GM19043 (cell line): ENCODE measurements at regions not wholly inside any gene's neighbourhood (a gene's known extent, or its start where the extent isn't known, plus 50 kb on each side); places are given as distances from the start of the nearest gene placed in this dataset.
"Not testable (repeated sequence)": the region's sequence is repeated elsewhere in the genome, so short reads cannot be mapped to it uniquely, and the experiment has no call there.

Experiments
- ATAC-seq: cut with Tn5 transposase; IDR thresholded peaks from one replicate; pipeline ENCODE4 v1.9.1; 2021; ENCODE audit warnings: low read depth; ENCODE audit not compliant: unreplicated experiment

DNA sequence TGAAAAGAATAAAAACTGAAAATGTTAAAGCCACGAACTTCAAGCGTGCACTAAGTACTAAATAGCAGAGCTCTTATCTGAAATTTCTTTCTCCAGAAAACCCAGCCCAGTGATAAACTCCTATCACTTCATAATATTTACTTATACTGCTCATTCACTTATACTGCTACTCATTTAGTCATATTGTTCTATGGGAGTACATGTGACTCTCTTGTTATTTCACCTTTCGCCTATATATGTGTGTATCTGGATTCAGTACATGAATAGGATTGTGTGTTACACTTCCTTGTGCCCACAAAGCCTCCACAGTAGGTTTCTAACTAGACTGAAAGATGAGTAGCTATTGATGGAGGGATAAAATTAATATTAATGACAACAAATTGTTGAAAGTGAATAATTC, 526.8 kb upstream of the GRAMD2B start:
- no peak for ATAC-seq

- ATAC-seq = no peak
These were observed 526.1 kb upstream of the GRAMD2B start for GRCh38 chr5:125897089-125897488.

DNA sequence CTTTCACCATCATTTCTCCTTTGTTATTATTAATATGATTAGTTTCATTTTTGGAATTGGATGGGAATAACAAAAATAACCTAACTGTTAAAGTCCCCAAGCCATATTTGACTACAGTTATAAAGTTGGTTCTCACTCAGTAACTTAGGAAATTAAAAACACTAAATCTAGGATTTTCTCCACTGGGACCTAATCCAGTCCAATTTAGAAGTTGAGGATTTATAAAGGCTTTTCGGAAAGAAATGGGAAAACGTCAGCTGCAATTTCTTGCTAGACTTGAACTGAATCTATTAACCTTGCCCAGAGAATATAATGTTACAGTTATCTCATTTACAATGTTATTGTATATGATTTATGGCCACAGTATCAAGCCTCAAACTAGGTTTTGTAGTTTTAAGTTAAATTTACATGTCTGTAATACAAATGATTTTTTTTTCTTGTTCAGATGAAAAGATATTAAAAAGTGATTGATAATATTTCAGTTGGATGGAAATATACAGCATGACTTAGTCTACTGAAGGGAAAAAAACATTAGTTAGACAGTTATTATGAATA, 524.3 kb upstream of the GRAMD2B start:
- ATAC-seq = no peak

GRCh38 chr5:125912028-125912427, 511.2 kb upstream of the GRAMD2B start:
- no peak for ATAC-seq

- ATAC-seq = no peak
These were observed 510.0 kb upstream of the GRAMD2B start for GRCh38 chr5:125913200-125913599.

DNA sequence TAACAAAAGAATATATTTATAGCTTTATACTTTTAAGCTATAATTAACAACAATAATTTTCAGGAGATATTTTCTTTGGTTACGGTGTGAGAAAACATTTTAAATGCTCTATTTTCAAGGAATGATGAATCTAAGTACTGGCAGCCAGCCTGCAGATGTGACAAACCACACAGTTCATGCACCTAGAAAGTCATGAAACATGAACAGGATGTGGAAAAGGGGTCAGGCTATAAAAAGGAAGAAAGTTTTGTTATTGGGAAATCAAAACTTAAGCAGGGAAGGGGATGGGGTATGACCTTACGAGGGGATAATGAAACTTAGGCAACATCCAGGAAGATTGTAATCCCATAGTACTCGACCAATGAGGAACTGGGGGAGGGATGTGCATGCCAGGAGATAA, 508.7 kb upstream of the GRAMD2B start:
- ATAC-seq = no peak

DNA sequence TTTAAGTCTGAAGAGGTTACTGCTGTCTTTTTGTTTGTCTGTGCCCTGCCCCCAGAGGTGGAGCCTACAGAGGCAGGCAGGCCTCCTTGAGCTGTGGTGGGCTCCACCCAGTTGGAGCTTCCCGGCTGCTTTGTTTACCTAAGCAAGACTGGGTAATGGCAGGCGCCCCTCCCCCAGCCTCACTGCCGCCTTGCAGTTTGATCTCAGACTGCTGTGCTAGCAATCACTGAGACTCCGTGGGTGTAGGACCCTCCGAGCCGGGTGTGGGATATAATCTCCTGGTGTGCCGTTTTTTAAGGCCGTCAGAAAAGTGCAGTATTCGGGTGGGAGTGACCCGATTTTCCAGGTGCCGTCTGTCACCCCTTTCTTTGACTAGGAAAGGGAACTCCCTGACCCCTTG, 499.3 kb upstream of the GRAMD2B start:
- ATAC-seq = not testable (repeated sequence)

- no peak for ATAC-seq
These were observed 497.0 kb upstream of the GRAMD2B start for GRCh38 chr5:125926172-125926571.

DNA sequence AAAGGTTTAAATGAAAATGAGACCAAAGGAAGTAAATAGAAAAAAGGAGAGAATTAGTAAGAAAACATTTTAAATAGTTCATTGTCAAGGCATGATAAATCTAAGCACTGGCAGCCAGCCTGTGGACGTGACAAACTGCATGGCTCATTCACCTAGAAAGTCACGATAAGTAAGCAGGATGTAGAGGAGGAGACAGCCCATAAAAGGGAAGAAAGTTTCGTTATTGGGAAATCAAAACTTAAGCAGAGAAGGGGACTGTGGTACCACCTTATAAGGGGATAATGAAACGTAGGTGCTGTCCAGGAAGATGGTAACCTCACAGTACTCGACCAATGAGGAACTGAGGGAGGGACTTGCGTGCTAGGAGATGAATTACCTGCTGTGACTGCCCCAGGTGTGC, 494.5 kb upstream of the GRAMD2B start:
- no peak for ATAC-seq

DNA sequence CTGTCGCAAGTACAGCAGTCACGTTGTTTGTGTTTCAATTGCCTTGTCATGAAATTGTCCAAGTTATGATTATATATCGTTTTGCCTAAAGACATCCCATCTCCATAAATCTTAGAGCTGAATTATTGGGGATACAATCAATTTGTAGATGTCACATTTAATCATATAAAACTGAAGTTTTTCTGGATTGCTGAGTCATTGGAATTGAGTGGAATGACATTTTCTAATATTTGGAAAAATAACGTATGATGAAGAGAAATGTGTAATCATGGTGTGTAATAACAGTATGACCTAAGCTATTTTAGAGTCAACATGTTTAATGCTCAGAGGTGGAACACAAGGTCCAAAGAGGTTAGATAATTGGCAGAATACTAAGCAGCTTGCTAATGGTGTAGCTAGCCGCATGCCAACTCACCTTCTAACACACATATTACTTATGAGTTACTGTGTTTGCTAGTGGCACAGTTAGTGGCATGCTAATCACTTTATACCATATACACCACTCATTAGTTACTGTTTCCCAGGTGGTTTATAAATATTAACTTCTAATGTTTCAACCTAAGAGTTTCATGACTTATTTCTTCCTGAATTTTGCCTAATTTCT, 473.1 kb upstream of the GRAMD2B start:
- no peak for ATAC-seq

- ATAC-seq = peak; percentile 100
These were observed 462.1 kb upstream of the GRAMD2B start for GRCh38 chr5:125961150-125961549.

DNA sequence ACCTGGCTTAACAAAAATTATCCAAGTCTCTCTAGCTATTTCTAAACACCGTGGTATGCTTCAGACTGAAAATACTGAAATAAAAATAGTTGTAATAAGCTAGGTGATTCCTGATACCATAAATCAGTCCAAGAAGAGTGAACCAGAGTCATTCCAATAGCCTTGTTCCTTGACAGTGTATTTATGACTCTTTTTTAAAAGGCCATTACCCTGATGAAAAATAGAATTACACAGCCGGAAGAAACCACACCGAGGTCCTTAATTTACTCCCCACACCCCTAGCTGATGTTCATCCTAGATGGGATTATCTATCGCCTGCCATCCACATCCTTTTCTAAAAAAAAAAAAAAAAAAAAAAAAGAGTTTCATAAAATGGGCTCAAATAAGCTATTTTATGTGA, 457.6 kb upstream of the GRAMD2B start:
- no peak for ATAC-seq

DNA sequence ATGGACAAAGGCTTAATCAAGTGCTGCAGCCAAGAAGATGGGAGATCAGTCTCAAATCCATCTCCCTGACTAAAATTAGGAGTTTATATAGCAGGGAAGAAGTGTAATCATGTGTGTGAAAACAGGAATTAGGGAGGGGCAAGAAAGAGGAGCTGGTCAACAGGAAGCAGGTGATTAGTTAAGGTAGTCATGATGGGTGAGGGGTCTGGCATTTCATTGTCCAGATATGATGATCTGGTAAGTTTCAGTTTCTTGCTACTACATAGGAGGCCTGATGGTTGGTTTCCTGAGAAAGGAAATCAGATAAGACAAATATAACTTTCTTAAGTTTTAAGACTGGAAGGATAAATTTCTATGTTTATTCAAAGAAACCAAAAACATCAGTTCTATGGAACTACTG, 455.6 kb upstream of the GRAMD2B start:
- no peak for ATAC-seq

DNA sequence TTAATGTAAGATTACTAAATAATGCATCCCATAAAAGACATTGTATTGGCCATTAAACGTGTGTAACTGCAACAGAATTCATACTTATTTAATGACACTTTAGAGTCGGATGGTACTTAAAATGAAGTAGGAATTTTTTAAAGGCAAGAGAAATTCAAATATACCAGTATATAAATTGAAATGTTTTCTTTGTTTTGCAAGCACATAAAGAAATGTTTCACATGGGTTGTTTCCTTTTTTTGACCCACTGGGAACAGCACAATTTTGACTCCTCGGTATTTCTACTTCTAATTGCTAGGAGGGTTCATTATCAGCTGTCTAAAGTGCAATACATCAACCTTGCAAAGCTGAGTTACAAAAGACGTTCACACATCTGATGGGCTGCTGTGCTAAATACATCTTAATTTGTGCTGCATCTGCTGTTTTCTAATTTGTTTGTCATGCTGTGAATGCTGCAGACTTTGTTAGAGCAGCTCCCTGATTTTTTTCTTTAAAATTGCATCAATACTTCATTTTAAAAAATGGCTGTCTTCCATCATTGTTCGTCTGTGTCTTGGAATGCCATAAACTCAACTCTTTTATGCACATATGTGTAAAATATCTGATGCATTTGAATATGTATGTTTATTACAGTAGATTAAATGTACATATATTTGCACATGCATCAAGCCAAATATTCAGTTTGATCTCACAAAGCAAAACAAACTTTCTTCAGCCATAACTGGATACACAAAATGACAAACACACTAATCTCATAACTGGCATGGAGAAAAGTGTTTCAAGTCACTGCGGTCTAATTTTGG, 454.0 kb upstream of the GRAMD2B start:
- no peak for ATAC-seq

DNA sequence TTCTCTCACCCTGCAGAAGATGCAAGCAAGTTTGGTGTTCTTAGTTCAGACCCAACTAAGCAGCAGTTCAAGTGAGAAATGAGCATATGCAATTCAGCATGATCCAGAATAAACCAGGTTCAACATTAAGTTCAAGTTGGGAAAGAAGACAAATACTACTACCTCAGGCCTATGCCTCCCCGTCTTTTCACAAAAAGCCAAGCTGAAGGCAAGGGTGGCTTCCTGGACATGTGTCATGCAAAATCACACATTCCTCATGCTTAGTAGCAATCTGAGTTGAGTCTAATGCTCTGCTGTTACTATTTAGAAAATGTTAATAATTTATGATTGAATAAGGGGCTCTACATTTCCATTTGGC, 453.4 kb upstream of the GRAMD2B start:
- no peak for ATAC-seq

DNA sequence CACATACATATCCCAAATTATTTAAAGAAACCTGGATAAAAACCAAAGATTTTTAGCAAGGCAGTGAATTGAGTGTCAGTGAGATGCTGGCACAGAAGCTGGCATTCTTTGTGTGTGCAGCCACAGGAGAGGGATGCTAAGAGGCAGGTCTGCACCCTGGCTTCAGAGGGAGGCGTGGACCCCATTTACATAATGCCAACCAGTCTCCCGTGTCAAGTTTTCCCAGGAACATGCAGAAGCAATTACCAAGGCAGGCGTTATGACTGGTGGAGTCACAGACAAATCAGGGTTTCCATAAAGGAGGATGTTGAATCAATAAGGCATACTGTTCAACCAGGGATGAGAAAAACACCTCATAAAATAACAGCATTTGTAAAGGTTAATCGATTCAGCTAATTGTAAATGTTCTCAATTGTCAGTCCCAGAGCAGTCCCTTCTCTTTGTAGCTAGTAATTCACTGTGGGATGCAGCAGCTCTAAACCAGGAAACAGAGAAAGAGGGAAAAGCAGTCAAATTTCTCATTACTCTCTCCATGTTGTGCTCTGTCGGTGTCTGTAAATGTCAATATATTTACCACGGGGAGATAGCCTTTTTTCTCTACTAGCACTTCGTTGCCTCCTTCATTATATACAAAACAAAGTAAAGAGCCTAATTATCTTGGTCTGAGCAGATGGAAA, 452.4 kb upstream of the GRAMD2B start:
- ATAC-seq = no peak

DNA sequence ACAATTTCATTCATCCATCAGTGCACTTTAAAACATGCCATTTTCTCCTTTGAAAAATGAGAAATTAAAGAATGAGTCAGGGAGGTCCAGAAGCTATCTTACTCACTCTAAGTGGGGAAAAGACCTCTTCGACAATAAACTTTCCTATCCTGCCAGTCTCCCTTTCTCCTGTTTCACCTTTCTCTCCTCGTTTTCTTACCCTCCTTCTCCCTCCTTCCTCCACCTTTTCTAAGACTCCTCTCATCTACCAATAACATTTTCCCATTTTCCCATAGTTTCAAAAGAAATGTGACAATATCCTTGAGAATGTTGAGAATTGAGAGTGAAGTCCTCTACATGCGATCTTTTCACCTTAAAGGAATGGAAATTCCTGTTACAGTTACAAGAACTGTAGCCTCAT, 450.5 kb upstream of the GRAMD2B start:
- no peak for ATAC-seq

DNA sequence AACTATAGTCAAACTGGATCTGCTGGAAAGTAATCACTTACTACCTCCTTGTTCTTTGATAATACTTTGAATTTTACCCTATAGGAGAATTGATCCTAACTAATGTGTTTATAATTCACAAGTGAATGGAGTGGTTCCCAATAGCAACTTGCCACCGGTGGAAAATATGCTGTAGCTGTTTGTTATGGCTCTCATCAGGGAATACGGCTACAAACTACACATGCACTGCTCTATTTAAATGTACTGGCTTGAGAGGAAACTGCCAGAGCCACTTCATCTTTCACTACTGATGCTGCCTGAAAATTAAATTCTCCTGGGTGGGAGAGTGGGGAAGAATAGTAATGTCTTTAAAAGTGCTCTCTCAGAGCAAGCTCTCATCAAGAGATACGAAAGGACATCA, 448.5 kb upstream of the GRAMD2B start:
- no peak for ATAC-seq

GRCh38 chr5:125976421-125977000, 446.7 kb upstream of the GRAMD2B start:
- ATAC-seq = no peak

- no peak for ATAC-seq
These were observed 445.2 kb upstream of the GRAMD2B start for GRCh38 chr5:125978015-125978414.

- no peak for ATAC-seq
These were observed 443.6 kb upstream of the GRAMD2B start for GRCh38 chr5:125979636-125980035.
